ENCODE measurements at regions not wholly inside any gene's neighbourhood (a gene's known extent, or its start where the extent isn't known, plus 50 kb on each side); places are given as distances from the start of the nearest gene placed in this dataset.

GRCh38 chr1:238336531-238336930 lies 445.8 kb upstream of the ZP4 start:
- POLR2A ChIA-PET: no interaction called here
- H3K9me3 Mint-ChIP-seq (ENCODE audit: insufficient read depth): peaks cover 3% of the 10 kb centered on the region
- Histone ChIP-seq H3K27me3 (replicated peaks in 1 of 4; ENCODE audit: control extremely low read depth in 1 of 4, control insufficient read depth in 3 of 4, insufficient read depth in 4 of 4, low read length in 3 of 4) (no peaks in the 10 kb centered on the region), H3K36me3 (replicated peaks in 1 of 2; ENCODE audit: control extremely low read depth in 1 of 2, control insufficient read depth in 1 of 2, extremely low read depth in 1 of 2, insufficient read depth in 2 of 2, low read length in 1 of 2) (no peaks in the 10 kb centered on the region), H4K20me1 (ENCODE audit: control insufficient read depth, insufficient read depth, low read length, poor library complexity, severe bottlenecking) (no peaks in the 10 kb centered on the region), H3K27ac (ENCODE audit: low read length in 2 of 2) (no peak overlapping the region), H3K4me2 (replicated peaks; ENCODE audit: low read depth, low read length, poor library complexity, severe bottlenecking) (no peak overlapping the region), H3K79me2 (ENCODE audit: control insufficient read depth, insufficient read depth, low read length) (no peaks in the 10 kb centered on the region), H3K4me1 (ENCODE audit: control insufficient read depth in 2 of 2, insufficient read depth in 2 of 2, low read length in 2 of 2) (no peaks in the 10 kb centered on the region), H3K9ac (ENCODE audit: low read length) (no peak overlapping the region), H2AFZ (ENCODE audit: insufficient read depth, low read depth, low read length, poor library complexity, severe bottlenecking) (no peak overlapping the region), H3K9me3 (ENCODE audit: control extremely low read depth in 1 of 3, control insufficient read depth in 2 of 3, insufficient read depth in 1 of 3, low read length in 2 of 3) (peaks cover 0 to 3% (median 0%) of the 10 kb centered on the region in 3 donors), H3K4me3 (ENCODE audit: control extremely low read depth in 1 of 5, extremely low read depth in 1 of 5, insufficient read depth in 1 of 5, low read depth in 2 of 5, low read length in 4 of 5) (no peak overlapping the region)
- no peaks in the 10 kb centered on the region for H3K27me3 Mint-ChIP-seq
- intact Hi-C loops (cut with micrococcal nuclease): no loop called here
- 84% methylated on average over 7 of the region's 7 CpGs for WGBS (ENCODE audit: insufficient coverage)
- H3K27ac Mint-ChIP-seq: no peak overlapping the region
- no peak for ATAC-seq (ENCODE audit: low read depth)
- H3K4me1 Mint-ChIP-seq: no peaks in the 10 kb centered on the region
- no peak overlapping the region for H3K4me3 Mint-ChIP-seq
- TF ChIP-seq, protein P1, sequence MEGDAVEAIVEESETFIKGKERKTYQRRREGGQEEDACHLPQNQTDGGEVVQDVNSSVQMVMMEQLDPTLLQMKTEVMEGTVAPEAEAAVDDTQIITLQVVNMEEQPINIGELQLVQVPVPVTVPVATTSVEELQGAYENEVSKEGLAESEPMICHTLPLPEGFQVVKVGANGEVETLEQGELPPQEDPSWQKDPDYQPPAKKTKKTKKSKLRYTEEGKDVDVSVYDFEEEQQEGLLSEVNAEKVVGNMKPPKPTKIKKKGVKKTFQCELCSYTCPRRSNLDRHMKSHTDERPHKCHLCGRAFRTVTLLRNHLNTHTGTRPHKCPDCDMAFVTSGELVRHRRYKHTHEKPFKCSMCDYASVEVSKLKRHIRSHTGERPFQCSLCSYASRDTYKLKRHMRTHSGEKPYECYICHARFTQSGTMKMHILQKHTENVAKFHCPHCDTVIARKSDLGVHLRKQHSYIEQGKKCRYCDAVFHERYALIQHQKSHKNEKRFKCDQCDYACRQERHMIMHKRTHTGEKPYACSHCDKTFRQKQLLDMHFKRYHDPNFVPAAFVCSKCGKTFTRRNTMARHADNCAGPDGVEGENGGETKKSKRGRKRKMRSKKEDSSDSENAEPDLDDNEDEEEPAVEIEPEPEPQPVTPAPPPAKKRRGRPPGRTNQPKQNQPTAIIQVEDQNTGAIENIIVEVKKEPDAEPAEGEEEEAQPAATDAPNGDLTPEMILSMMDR (IDR thresholded peaks at IDR 0.05): no peak
- no peak for TF ChIP-seq EZH2 (IDR thresholded peaks at IDR 0.05; ENCODE audit: borderline replicate concordance, insufficient read depth, low read depth, low read length, poor library complexity, severe bottlenecking)
- CTCF ChIA-PET: no interaction called here
- no peak for DNase-seq

GRCh38 chr1:238334170-238334569 lies 443.4 kb upstream of the ZP4 start:
- no CpG with 5 or more reads among the region's 1 CpG for WGBS (ENCODE audit: insufficient coverage)
- Histone ChIP-seq H3K9ac (ENCODE audit: low read length) (no peak overlapping the region), H3K9me3 (ENCODE audit: control extremely low read depth in 1 of 3, control insufficient read depth in 2 of 3, insufficient read depth in 1 of 3, low read length in 2 of 3) (peaks cover 0 to 3% (median 0%) of the 10 kb centered on the region in 3 donors), H3K4me3 (ENCODE audit: control extremely low read depth in 1 of 5, extremely low read depth in 1 of 5, insufficient read depth in 1 of 5, low read depth in 2 of 5, low read length in 4 of 5) (no peak overlapping the region), H3K79me2 (ENCODE audit: control insufficient read depth, insufficient read depth, low read length) (no peaks in the 10 kb centered on the region), H3K4me1 (ENCODE audit: control insufficient read depth in 2 of 2, insufficient read depth in 2 of 2, low read length in 2 of 2) (no peaks in the 10 kb centered on the region), H4K20me1 (ENCODE audit: control insufficient read depth, insufficient read depth, low read length, poor library complexity, severe bottlenecking) (no peaks in the 10 kb centered on the region), H3K4me2 (replicated peaks; ENCODE audit: low read depth, low read length, poor library complexity, severe bottlenecking) (no peak overlapping the region), H3K36me3 (replicated peaks in 1 of 2; ENCODE audit: control extremely low read depth in 1 of 2, control insufficient read depth in 1 of 2, extremely low read depth in 1 of 2, insufficient read depth in 2 of 2, low read length in 1 of 2) (no peaks in the 10 kb centered on the region), H2AFZ (ENCODE audit: insufficient read depth, low read depth, low read length, poor library complexity, severe bottlenecking) (no peak overlapping the region), H3K27me3 (replicated peaks in 1 of 4; ENCODE audit: control extremely low read depth in 1 of 4, control insufficient read depth in 3 of 4, insufficient read depth in 4 of 4, low read length in 3 of 4) (no peaks in the 10 kb centered on the region), H3K27ac (ENCODE audit: low read length in 2 of 2) (no peak overlapping the region)
- no peak for TF ChIP-seq EZH2 (IDR thresholded peaks at IDR 0.05; ENCODE audit: borderline replicate concordance, insufficient read depth, low read depth, low read length, poor library complexity, severe bottlenecking)
- TF ChIP-seq, protein P1 (IDR thresholded peaks at IDR 0.05): no peak
- H3K27me3 Mint-ChIP-seq: no peaks in the 10 kb centered on the region
- ATAC-seq (ENCODE audit: low read depth) (no peak), DNase-seq (no peak)
- ChIA-PET CTCF (no interaction called here), POLR2A (no interaction called here)
- H3K4me3 Mint-ChIP-seq: no peak overlapping the region
- H3K9me3 Mint-ChIP-seq (ENCODE audit: insufficient read depth): peaks cover 3% of the 10 kb centered on the region
- no peak overlapping the region for H3K27ac Mint-ChIP-seq
- intact Hi-C loops (cut with micrococcal nuclease): no loop called here
- no peaks in the 10 kb centered on the region for H3K4me1 Mint-ChIP-seq

All from B cell (primary cell).